CD4-positive, alpha-beta memory T cell (primary cell): ENCODE measurements at regions not wholly inside any gene's neighbourhood (a gene's known extent, or its start where the extent isn't known, plus 50 kb on each side); places are given as distances from the start of the nearest gene placed in this dataset.

Experiments
- CTCF ChIA-PET: fragments of 350-600 bp; sonication (Branson Sonifier 250); formaldehyde crosslinking; loops from one replicate; lab custom pipeline; 2021; ENCODE audit warnings: inconsistent platforms; ENCODE audit not compliant: partially characterized antibody; lab: Charles Lee
- POLR2A ChIA-PET: fragments of 350-600 bp; sonication (Branson Sonifier 250); formaldehyde crosslinking; loops from one replicate; lab custom pipeline; 2021; ENCODE audit not compliant: partially characterized antibody; lab: Charles Lee
- DNase-seq, 5 donors: peaks; one replicate each; pipeline versions ENCODE4 v3.0.0 to v3.0.0-alpha.2; 2020 to 2022; ENCODE audit warnings: mixed read lengths in 1 of 5
- H3K27ac ChIP-seq: one replicate; pipeline ENCODE4 v1.7.0; 2013; ENCODE audit warnings: low read depth, low read length
- H3K27me3 ChIP-seq: 2 replicates; pipeline ENCODE4 v1.7.0; 2013; ENCODE audit warnings: mild to moderate bottlenecking, low read length, moderate library complexity; ENCODE audit not compliant: insufficient read depth
- H3K36me3 ChIP-seq: 2 replicates; pipeline ENCODE4 v1.7.0; 2013; ENCODE audit warnings: mild to moderate bottlenecking, low read length, moderate library complexity; ENCODE audit not compliant: insufficient read depth
- H3K4me1 ChIP-seq: 2 replicates; pipeline ENCODE4 v1.7.0; 2013; ENCODE audit warnings: mild to moderate bottlenecking, low read length, moderate library complexity; ENCODE audit not compliant: insufficient read depth
- H3K4me3 ChIP-seq, 2 donors: one replicate each; pipeline ENCODE4 v1.7.0; 2013; ENCODE audit warnings: low read length in 2 of 2, mild to moderate bottlenecking in 1 of 2
- H3K9me3 ChIP-seq, 2 donors: one replicate each; pipeline ENCODE4 v1.7.0; 2013; ENCODE audit warnings: low read length in 2 of 2, control low read depth in 1 of 2; ENCODE audit not compliant: control insufficient read depth in 1 of 2
- H3K27ac Mint-ChIP-seq, 7 donors: one replicate each; pipeline ENCODE4 v1.8.0; 2020 to 2021; ENCODE audit warnings: mixed read lengths in 7 of 7, mild to moderate bottlenecking in 6 of 7, inconsistent platforms in 3 of 7, moderate library complexity in 3 of 7
- H3K27me3 Mint-ChIP-seq, 2 donors: one replicate each; pipeline ENCODE4 v1.8.0; 2020 to 2021; ENCODE audit warnings: mixed read lengths in 2 of 2
- H3K36me3 Mint-ChIP-seq, 2 donors: one replicate each; pipeline ENCODE4 v1.8.0; 2020 to 2021; ENCODE audit warnings: mixed read lengths in 2 of 2, inconsistent platforms in 1 of 2, mild to moderate bottlenecking in 1 of 2
- H3K4me1 Mint-ChIP-seq, 4 donors: one replicate each; pipeline ENCODE4 v1.8.0; 2020 to 2021; ENCODE audit warnings: mixed read lengths in 4 of 4, mild to moderate bottlenecking in 1 of 4
- H3K4me3 Mint-ChIP-seq, 8 donors: one replicate each; pipeline ENCODE4 v1.8.0; 2020 to 2021; ENCODE audit warnings: mixed read lengths in 8 of 8, mild to moderate bottlenecking in 7 of 8, moderate library complexity in 6 of 8, inconsistent platforms in 3 of 8
- H3K9me3 Mint-ChIP-seq, 8 donors: one replicate each; pipeline ENCODE4 v1.8.0; 2020 to 2021; ENCODE audit warnings: mixed read lengths in 8 of 8, mild to moderate bottlenecking in 5 of 8, inconsistent platforms in 3 of 8, moderate library complexity in 1 of 8
- intact Hi-C: fragments of 100-400 bp; cut with micrococcal nuclease; formaldehyde crosslinking; loops from one replicate; pipeline ENCODE4 v1.15.1; 2023

DNA sequence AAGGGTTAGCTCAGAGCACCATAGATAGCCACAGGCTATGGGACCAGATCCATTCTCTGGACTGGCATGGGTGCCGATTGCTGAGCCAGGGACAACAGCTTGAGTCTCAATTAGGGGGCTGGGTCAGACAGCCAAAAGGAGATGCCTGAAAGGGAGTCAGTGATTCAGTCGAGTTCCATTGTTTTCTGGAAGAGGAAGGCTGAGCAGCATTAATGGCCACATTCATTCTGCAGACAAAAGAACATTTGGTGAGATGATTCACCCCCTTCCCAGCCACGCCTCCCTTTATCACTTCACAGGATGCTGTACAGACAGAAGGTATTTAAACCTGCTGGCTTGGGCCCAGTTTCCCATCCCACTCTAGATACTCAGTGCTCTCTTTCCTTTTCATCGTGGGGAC lies 131.9 kb downstream of the ADAMTS15 start:
- Mint-ChIP-seq H3K36me3 (no peaks in the 10 kb centered on the region), H3K9me3 (peaks cover 0 to 2% (median 0%) of the 10 kb centered on the region in 8 donors), H3K4me3 (no peak overlapping the region), H3K27ac (no peak overlapping the region), H3K4me1 (no peaks in the 10 kb centered on the region), H3K27me3 (peaks cover 3 to 5% of the 10 kb centered on the region in 2 donors)
- Histone ChIP-seq H3K36me3 (no peaks in the 10 kb centered on the region), H3K4me1 (no peaks in the 10 kb centered on the region), H3K4me3 (no peak overlapping the region), H3K27me3 (no peaks in the 10 kb centered on the region), H3K9me3 (no peaks in the 10 kb centered on the region), H3K27ac (no peak overlapping the region)
- intact Hi-C loops, result no loop called here
- no peak for DNase-seq
- POLR2A ChIA-PET, result no interaction called here
- CTCF ChIA-PET, result no interaction called here

DNA sequence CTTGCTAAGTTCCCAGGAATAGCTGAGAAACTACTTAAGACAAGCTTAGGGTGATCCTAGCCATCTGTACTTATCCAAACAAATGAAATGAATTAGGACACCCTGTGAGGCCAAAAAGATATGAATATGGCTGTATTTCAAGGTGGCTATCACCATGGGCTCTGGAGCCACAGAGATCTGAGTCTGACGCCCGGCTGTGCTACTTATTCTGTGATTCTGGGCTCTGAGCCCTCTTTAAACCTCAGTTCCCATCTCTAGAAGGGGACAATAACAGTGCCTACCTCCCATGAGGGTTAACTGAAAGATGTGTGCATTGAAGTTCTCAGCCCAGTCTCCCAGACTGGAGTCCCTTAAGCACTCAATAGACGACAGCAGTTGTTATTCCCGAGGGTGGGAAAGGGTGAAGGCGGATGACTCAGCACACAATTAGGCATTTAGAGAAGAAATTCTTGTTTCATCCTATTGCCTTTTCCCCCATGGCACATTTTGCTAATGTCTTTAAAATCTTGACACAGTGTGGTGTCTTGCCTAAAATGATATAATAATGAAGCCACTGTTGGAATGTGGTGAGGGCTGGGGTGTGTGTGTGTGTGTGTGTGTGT lies 132.5 kb downstream of the ADAMTS15 start:
- Histone ChIP-seq H3K27ac (no peak overlapping the region), H3K36me3 (no peaks in the 10 kb centered on the region), H3K27me3 (no peaks in the 10 kb centered on the region), H3K4me1 (no peaks in the 10 kb centered on the region), H3K4me3 (no peak overlapping the region), H3K9me3 (no peaks in the 10 kb centered on the region)
- no peak overlapping the region for H3K4me3 Mint-ChIP-seq
- H3K9me3 Mint-ChIP-seq, result peaks cover 0 to 2% (median 0%) of the 10 kb centered on the region in 8 donors
- intact Hi-C loops, result no loop called here
- H3K4me1 Mint-ChIP-seq, result no peaks in the 10 kb centered on the region
- ChIA-PET CTCF (no interaction called here), POLR2A (no interaction called here)
- H3K36me3 Mint-ChIP-seq, result no peaks in the 10 kb centered on the region
- H3K27ac Mint-ChIP-seq, result no peak overlapping the region
- DNase-seq, result no peak
- H3K27me3 Mint-ChIP-seq, result peaks cover 2 to 3% of the 10 kb centered on the region in 2 donors

DNA sequence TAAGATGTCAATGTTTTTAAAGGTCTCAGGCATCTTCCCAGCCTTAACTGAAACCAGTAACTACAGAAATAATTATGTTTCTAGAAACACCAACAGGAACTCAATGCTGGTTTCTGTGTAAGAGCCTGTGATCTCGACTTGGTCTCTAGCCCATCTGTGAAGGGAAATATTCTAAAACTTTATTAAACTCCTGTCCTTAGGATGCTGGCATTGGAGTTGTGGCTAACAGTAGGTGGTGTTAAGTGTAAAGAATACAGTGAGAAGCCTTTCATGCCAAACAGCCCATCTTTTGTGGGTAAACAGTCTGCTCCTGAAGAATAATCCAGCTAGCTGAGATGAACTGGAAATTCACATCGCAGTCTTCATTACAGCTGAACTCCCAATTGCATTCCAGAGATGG lies 133.2 kb downstream of the ADAMTS15 start:
- H3K4me3 ChIP-seq, result no peak overlapping the region
- Mint-ChIP-seq H3K27ac (no peak overlapping the region), H3K27me3 (peaks cover 2 to 3% of the 10 kb centered on the region in 2 donors), H3K4me1 (no peaks in the 10 kb centered on the region), H3K4me3 (no peak overlapping the region), H3K9me3 (peaks cover 0 to 3% (median 2%) of the 10 kb centered on the region in 8 donors), H3K36me3 (no peaks in the 10 kb centered on the region)
- no peak for DNase-seq
- ChIA-PET CTCF (no interaction called here), POLR2A (no interaction called here)
- no peak overlapping the region for H3K27ac ChIP-seq
- no peaks in the 10 kb centered on the region for H3K36me3 ChIP-seq
- intact Hi-C loops, result no loop called here
- no peaks in the 10 kb centered on the region for H3K4me1 ChIP-seq
- H3K27me3 ChIP-seq, result no peaks in the 10 kb centered on the region
- no peaks in the 10 kb centered on the region for H3K9me3 ChIP-seq

DNA sequence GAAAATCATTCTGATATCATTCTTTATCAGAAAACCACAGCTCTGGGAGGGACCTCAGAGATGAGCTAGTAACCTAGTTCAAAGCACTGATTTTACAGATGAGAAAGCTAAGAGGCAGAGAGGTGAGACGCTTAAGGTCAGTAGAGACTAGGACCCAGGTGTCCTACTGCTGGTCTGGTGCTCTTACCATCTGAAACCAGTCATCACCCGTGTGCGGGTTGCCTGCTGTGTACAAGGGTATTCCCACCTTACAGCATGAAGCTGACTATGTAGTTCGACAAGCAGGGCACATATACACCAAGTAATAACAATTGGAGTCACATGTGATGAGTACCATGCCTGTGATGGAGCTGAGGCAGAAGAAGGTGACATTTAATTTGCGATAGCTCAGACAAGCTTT lies 133.7 kb downstream of the ADAMTS15 start:
- Histone ChIP-seq H3K4me1 (no peaks in the 10 kb centered on the region), H3K4me3 (no peak overlapping the region), H3K9me3 (no peaks in the 10 kb centered on the region), H3K27me3 (no peaks in the 10 kb centered on the region), H3K36me3 (no peaks in the 10 kb centered on the region), H3K27ac (no peak overlapping the region)
- no peak overlapping the region for H3K4me3 Mint-ChIP-seq
- H3K27me3 Mint-ChIP-seq, result peaks cover 2 to 3% of the 10 kb centered on the region in 2 donors
- ChIA-PET CTCF (no interaction called here), POLR2A (no interaction called here)
- peaks cover 0 to 3% (median 2%) of the 10 kb centered on the region in 8 donors for H3K9me3 Mint-ChIP-seq
- H3K27ac Mint-ChIP-seq, result peak overlapping the region in 1 of 7 donors; percentile 24
- no peaks in the 10 kb centered on the region for H3K36me3 Mint-ChIP-seq
- DNase-seq, result no peak
- intact Hi-C loops, result no loop called here
- no peaks in the 10 kb centered on the region for H3K4me1 Mint-ChIP-seq

DNA sequence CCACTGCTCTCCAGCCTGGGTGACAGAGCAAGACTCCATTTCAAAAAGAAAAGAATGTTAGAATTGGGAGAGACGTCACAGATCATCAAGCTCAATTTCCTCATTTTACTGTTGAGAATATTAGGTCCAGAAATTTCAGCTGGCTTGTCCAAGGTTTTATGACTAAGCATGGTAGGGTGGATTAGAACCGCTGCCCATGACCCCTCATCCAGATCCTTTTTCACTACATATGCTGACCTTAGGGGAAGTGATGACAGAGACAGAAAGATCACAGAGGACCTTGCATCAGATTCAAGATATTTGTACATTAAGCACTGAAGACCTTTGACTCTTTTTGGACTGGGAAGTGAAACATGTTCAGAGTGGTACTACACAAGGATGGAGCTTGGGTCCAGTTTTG lies 134.5 kb downstream of the ADAMTS15 start:
- Histone ChIP-seq H3K27me3 (no peaks in the 10 kb centered on the region), H3K27ac (no peak overlapping the region), H3K4me3 (no peak overlapping the region), H3K4me1 (no peaks in the 10 kb centered on the region), H3K36me3 (no peaks in the 10 kb centered on the region), H3K9me3 (no peaks in the 10 kb centered on the region)
- Mint-ChIP-seq H3K27ac (no peak overlapping the region), H3K9me3 (peaks cover 0 to 3% (median 2%) of the 10 kb centered on the region in 8 donors), H3K4me1 (no peaks in the 10 kb centered on the region), H3K27me3 (peaks cover 2 to 3% of the 10 kb centered on the region in 2 donors), H3K36me3 (no peaks in the 10 kb centered on the region), H3K4me3 (no peak overlapping the region)
- intact Hi-C loops, result no loop called here
- ChIA-PET CTCF (no interaction called here), POLR2A (no interaction called here)
- no peak for DNase-seq

DNA sequence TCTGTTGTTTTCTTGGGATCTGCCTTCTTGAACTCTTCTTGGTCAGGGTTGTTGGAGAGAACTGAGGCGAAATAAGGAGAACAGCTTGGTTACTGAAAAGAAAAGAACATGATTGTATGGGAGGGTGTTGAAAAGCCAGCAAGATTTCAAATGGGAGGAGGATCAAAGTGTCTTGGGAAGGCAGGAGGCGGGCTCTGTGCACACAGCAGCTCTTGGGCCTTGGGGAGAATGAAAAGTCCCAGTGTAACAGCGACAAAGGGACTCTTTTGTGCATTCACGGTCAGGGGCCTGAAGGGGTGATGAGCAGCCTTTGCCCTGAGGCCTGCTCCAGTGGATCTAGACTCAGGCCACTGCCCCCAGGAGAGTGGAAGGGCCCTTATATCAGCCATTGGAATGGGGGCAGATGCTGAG lies 135.4 kb downstream of the ADAMTS15 start:
- peaks cover 2 to 4% of the 10 kb centered on the region in 2 donors for H3K27me3 Mint-ChIP-seq
- H3K9me3 Mint-ChIP-seq, result peaks cover 0 to 3% (median 2%) of the 10 kb centered on the region in 8 donors
- no peak overlapping the region for H3K4me3 Mint-ChIP-seq
- no peak for DNase-seq
- no peaks in the 10 kb centered on the region for H3K4me1 Mint-ChIP-seq
- Histone ChIP-seq H3K36me3 (no peaks in the 10 kb centered on the region), H3K9me3 (no peaks in the 10 kb centered on the region), H3K4me3 (no peak overlapping the region), H3K4me1 (no peaks in the 10 kb centered on the region), H3K27ac (no peak overlapping the region), H3K27me3 (no peaks in the 10 kb centered on the region)
- intact Hi-C loops, result no loop called here
- H3K27ac Mint-ChIP-seq, result no peak overlapping the region
- ChIA-PET CTCF (no interaction called here), POLR2A (no interaction called here)
- no peaks in the 10 kb centered on the region for H3K36me3 Mint-ChIP-seq

DNA sequence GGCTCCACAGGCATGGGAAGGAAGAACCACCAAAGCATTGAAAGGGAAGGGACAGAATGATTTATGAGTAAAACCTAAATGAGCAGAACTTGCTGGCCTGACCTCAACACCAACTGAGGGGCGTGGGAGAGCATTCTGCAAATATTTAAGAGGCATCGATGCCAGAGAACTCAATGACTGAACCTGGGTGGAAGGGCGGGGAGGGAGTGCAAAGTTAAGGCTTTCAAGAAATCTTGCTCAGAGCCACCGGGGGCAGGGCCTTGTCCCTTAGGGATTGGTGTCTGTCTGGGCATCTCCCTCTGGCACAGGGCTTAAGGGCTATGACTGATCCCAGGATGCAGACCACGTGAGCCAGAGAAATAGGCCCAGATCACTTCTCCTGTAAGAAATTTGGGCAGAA lies 137.1 kb downstream of the ADAMTS15 start:
- H3K27me3 ChIP-seq, result no peaks in the 10 kb centered on the region
- H3K36me3 Mint-ChIP-seq, result no peaks in the 10 kb centered on the region
- H3K9me3 ChIP-seq, result no peaks in the 10 kb centered on the region
- no peak overlapping the region for H3K27ac ChIP-seq
- CTCF ChIA-PET, result no interaction called here
- H3K27ac Mint-ChIP-seq, result no peak overlapping the region
- DNase-seq, result no peak
- no peaks in the 10 kb centered on the region for H3K36me3 ChIP-seq
- no peak overlapping the region for H3K4me3 Mint-ChIP-seq
- H3K9me3 Mint-ChIP-seq, result peaks cover 0 to 3% (median 2%) of the 10 kb centered on the region in 8 donors
- peaks cover 2 to 4% of the 10 kb centered on the region in 2 donors for H3K27me3 Mint-ChIP-seq
- no peaks in the 10 kb centered on the region for H3K4me1 Mint-ChIP-seq
- POLR2A ChIA-PET, result no interaction called here
- no peaks in the 10 kb centered on the region for H3K4me1 ChIP-seq
- intact Hi-C loops, result no loop called here
- H3K4me3 ChIP-seq, result no peak overlapping the region
